SK-N-SH (cell line): ENCODE measurements at regions not wholly inside any gene's neighbourhood (a gene's known extent, or its start where the extent isn't known, plus 50 kb on each side); places are given as distances from the start of the nearest gene placed in this dataset.
A peak's percentile ranks its signal among the peaks of the same experiment; 100 is the strongest.

Source experiments
- EP300 ChIP-seq, 2 experiments: IDR thresholded peaks; 2 replicates each; pipeline versions ENCODE4 v1.4.0 to v1.6.1; 2012; ENCODE audit warnings: borderline replicate concordance in 1 of 2, low read depth in 1 of 2, low read length in 1 of 2
- EZH2phosphoT487 ChIP-seq: fragments of 200-600 bp; sonication (generic); IDR thresholded peaks from 2 replicates; pipeline ENCODE4 v1.6.1; 2017; ENCODE audit warnings: low read depth, mixed run types, mild to moderate bottlenecking, antibody characterized with exemption, moderate library complexity, borderline replicate concordance
- FOXJ3 ChIP-seq: sonication (generic); formaldehyde crosslinking; IDR thresholded peaks from 2 replicates; pipeline ENCODE4 v1.5.1; 2020; ENCODE audit warnings: mild to moderate bottlenecking, missing genetic modification reagents
- FOXM1 ChIP-seq: IDR thresholded peaks from 2 replicates; pipeline ENCODE4 v1.4.0; 2012; ENCODE audit warnings: low read depth, mild to moderate bottlenecking
- POLR2AphosphoS5 ChIP-seq: IDR thresholded peaks from 2 replicates; pipeline ENCODE4 v1.6.1; 2012; ENCODE audit warnings: low read depth, low read length
- RCOR1 ChIP-seq: fragments of 150-350 bp; IDR thresholded peaks from 2 replicates; pipeline ENCODE4 v1.6.1; 2017; ENCODE audit warnings: antibody characterized with exemption, low read length
- REST ChIP-seq: IDR thresholded peaks from 2 replicates; pipeline ENCODE4 v1.6.1; 2012; ENCODE audit warnings: mild to moderate bottlenecking, low read depth, low read length, moderate library complexity
- RXRA ChIP-seq: IDR thresholded peaks from 2 replicates; pipeline ENCODE4 v1.4.0; 2012; ENCODE audit warnings: low read depth, mild to moderate bottlenecking, borderline replicate concordance
- TAF1 ChIP-seq: IDR thresholded peaks from 2 replicates; pipeline ENCODE4 v1.6.1; 2012; ENCODE audit warnings: low read depth, mild to moderate bottlenecking, low read length, moderate library complexity, borderline replicate concordance
- YY1 ChIP-seq: IDR thresholded peaks from 2 replicates; pipeline ENCODE4 v1.4.0; 2012; ENCODE audit warnings: low read depth, mild to moderate bottlenecking
- TF ChIP-seq, protein P1 (sequence below): fragments of 200-600 bp; sonication (generic); IDR thresholded peaks from 2 replicates; pipeline ENCODE4 v1.6.1; 2017; ENCODE audit warnings: antibody characterized with exemption, mild to moderate bottlenecking, moderate library complexity
- TF ChIP-seq, protein P2 (sequence below): IDR thresholded peaks from 2 replicates; pipeline ENCODE4 v1.4.0; 2012; ENCODE audit warnings: low read depth, borderline replicate concordance

DNA sequence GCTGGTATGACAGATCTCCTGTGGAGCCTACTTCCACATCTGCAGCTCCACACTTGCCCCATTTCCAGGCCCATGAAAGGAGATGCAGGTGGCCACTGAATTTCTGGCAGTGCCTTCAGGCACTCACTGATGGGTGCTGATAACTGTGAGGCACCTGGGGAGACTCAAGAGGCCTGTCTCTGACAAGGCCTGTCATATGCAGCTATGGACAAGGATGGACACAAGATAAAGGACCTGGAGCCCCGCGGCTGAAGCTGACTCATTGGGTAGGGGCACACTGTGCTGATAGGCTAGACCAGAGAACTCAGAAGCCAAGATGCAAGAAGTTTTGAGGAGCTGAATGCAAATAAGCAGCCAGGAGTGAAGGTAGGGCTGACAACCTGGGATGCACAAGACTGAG lies 81.0 kb upstream of the LRFN2 start:
- no peak for TF ChIP-seq TAF1
- TF ChIP-seq, protein P1, sequence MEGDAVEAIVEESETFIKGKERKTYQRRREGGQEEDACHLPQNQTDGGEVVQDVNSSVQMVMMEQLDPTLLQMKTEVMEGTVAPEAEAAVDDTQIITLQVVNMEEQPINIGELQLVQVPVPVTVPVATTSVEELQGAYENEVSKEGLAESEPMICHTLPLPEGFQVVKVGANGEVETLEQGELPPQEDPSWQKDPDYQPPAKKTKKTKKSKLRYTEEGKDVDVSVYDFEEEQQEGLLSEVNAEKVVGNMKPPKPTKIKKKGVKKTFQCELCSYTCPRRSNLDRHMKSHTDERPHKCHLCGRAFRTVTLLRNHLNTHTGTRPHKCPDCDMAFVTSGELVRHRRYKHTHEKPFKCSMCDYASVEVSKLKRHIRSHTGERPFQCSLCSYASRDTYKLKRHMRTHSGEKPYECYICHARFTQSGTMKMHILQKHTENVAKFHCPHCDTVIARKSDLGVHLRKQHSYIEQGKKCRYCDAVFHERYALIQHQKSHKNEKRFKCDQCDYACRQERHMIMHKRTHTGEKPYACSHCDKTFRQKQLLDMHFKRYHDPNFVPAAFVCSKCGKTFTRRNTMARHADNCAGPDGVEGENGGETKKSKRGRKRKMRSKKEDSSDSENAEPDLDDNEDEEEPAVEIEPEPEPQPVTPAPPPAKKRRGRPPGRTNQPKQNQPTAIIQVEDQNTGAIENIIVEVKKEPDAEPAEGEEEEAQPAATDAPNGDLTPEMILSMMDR: no peak
- peak in 1 of 2 experiments; percentile 85; a peak in 2 of 4 replicates for TF ChIP-seq EP300 (IDR thresholded peaks at IDR 0.05; ENCODE audit: borderline replicate concordance in 1 of 2, low read depth in 1 of 2, low read length in 1 of 2)
- TF ChIP-seq YY1: no peak
- TF ChIP-seq FOXJ3 (CRISPR knock-in tag): peak; percentile 69; the same call in 1 of the 2 replicates
- TF ChIP-seq EZH2phosphoT487: no peak
- TF ChIP-seq RXRA: no peak
- no peak for TF ChIP-seq POLR2AphosphoS5
- no peak for TF ChIP-seq FOXM1
- TF ChIP-seq REST: no peak
- TF ChIP-seq RCOR1: peak; percentile 76
- TF ChIP-seq, protein P2, sequence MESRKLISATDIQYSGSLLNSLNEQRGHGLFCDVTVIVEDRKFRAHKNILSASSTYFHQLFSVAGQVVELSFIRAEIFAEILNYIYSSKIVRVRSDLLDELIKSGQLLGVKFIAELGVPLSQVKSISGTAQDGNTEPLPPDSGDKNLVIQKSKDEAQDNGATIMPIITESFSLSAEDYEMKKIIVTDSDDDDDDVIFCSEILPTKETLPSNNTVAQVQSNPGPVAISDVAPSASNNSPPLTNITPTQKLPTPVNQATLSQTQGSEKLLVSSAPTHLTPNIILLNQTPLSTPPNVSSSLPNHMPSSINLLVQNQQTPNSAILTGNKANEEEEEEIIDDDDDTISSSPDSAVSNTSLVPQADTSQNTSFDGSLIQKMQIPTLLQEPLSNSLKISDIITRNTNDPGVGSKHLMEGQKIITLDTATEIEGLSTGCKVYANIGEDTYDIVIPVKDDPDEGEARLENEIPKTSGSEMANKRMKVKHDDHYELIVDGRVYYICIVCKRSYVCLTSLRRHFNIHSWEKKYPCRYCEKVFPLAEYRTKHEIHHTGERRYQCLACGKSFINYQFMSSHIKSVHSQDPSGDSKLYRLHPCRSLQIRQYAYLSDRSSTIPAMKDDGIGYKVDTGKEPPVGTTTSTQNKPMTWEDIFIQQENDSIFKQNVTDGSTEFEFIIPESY: no peak
